ENCODE measurements at regions not wholly inside any gene's neighbourhood (a gene's known extent, or its start where the extent isn't known, plus 50 kb on each side); places are given as distances from the start of the nearest gene placed in this dataset.
"Not testable (repeated sequence)": the region's sequence is repeated elsewhere in the genome, so short reads cannot be mapped to it uniquely, and the experiment has no call there.

DNA sequence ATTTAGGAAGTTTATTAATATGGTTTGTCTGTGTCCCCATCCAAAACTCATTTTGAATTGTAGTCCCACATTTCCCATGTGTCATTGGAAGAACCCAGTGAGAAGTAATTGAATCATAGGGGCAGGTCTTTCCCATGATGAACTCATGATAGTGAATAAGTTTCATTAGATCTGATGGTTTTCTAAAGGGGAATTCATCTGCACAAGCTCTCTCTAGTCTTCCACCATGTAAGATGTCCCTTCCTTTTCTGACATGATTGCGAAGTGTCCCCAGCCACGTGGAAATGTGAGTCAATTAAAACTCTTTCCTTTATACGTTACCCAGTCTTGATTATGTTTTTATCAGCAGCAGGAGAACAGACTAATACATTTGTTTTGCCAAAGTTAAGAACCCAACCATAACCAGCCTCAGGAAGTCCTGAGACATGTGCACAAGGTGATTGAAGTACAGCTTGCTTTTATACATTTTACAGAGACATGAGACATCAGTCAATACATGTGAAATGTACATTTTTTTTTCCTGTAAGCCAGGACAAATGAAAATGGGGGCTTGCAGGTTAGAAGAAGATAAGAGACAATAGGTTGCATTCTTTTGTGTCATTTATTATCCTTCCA is 1136.7 kb downstream of the TMEM121 start:
- intact Hi-C loops (cut with DNase I): no loop called here
- TF ChIP-seq, protein P1, sequence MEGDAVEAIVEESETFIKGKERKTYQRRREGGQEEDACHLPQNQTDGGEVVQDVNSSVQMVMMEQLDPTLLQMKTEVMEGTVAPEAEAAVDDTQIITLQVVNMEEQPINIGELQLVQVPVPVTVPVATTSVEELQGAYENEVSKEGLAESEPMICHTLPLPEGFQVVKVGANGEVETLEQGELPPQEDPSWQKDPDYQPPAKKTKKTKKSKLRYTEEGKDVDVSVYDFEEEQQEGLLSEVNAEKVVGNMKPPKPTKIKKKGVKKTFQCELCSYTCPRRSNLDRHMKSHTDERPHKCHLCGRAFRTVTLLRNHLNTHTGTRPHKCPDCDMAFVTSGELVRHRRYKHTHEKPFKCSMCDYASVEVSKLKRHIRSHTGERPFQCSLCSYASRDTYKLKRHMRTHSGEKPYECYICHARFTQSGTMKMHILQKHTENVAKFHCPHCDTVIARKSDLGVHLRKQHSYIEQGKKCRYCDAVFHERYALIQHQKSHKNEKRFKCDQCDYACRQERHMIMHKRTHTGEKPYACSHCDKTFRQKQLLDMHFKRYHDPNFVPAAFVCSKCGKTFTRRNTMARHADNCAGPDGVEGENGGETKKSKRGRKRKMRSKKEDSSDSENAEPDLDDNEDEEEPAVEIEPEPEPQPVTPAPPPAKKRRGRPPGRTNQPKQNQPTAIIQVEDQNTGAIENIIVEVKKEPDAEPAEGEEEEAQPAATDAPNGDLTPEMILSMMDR (IDR thresholded peaks at IDR 0.05): no peak
- no peak for TF ChIP-seq POLR2A (IDR thresholded peaks at IDR 0.05)
- WGBS, 2 donors: 42 to 56% methylated on average over 3 of the region's 3 CpGs
- H3K9me3 ChIP-seq: no peaks in the 10 kb centered on the region
- no peaks in the 10 kb centered on the region for H3K36me3 ChIP-seq (replicated peaks in 1 of 2; ENCODE audit: insufficient read depth in 1 of 2, low read depth in 2 of 2)
- H3K27me3 ChIP-seq: no peaks in the 10 kb centered on the region
- no peaks in the 10 kb centered on the region for H3K4me1 ChIP-seq
- ATAC-seq: no peak
- DNase-seq: no peak
- no peak overlapping the region for H3K4me3 ChIP-seq
- no peak overlapping the region for H3K27ac ChIP-seq

DNA sequence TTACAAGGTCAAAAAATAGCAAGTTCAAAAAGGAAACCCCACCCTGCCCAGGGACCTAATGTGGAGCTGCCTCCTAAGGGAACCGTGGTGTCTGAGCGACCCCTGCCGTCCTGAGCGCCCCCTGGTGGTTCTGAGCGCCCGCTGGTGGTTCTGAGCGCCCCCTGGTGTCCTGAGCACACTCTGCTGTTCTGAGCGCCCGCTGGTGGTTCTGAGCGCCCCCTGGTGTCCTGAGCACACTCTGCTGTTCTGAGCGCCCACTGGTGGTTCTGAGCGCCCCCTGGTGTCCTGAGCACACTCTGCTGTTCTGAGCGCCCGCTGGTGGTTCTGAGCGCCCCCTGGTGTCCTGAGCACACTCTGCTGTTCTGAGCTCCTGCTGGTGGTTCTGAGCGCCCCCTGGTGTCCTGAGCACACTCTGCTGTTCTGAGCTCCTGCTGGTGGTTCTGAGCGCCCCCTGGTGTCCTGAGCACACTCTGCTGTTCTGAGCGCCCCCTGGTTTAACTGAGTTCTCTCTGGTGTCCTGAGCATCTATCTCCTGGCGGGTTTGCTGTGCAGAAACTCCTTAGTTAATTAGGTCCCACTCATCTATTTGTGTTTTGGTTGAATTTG is 1137.5 kb downstream of the TMEM121 start:
- H3K9me3 ChIP-seq; intact Hi-C loops (cut with DNase I); H3K27me3 ChIP-seq; H3K27ac ChIP-seq; H3K4me1 ChIP-seq; H3K4me3 ChIP-seq; H3K36me3 ChIP-seq (replicated peaks in 1 of 2; ENCODE audit: insufficient read depth in 1 of 2, low read depth in 2 of 2); ATAC-seq: not testable (repeated sequence)
- DNase-seq: peak in 3 of 4 donors; percentile 9 to 31 (median 23)
- 42 to 47% methylated on average over 13 to 19 of the region's 19 CpGs for WGBS, 2 donors
- TF ChIP-seq, protein P1 (IDR thresholded peaks at IDR 0.05): peak in 4 of 7 experiments; percentile 5 to 24 (median 22)

DNA sequence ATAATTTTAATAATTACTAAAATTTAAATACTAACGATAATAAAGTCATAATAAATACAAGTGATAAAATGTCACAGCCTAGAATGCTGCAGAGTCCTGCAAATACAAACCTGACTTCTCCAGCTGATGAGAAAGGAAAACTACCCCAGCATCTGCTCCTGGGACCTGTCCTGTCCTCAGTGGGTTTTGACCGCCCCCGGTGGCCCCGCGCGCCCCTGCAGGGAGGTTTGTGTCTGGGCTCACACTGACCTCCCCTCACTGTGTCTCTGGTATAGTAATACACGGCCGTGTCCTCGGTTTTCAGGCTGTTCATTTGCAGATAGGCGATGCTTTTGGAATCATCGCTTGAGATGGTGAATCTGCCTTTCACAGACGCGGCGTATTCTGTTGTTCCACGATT is 1139.4 kb downstream of the TMEM121 start:
- Histone ChIP-seq H3K36me3 (replicated peaks in 1 of 2; ENCODE audit: insufficient read depth in 1 of 2, low read depth in 2 of 2) (no peaks in the 10 kb centered on the region), H3K27me3 (no peaks in the 10 kb centered on the region), H3K4me1 (no peaks in the 10 kb centered on the region), H3K4me3 (no peak overlapping the region), H3K9me3 (no peaks in the 10 kb centered on the region), H3K27ac (no peak overlapping the region)
- intact Hi-C loops (cut with DNase I): no loop called here
- 72 to 77% methylated on average over 14 to 15 of the region's 15 CpGs for WGBS, 2 donors
- DNase-seq (no peak), ATAC-seq (no peak)
- TF ChIP-seq, protein P1 (IDR thresholded peaks at IDR 0.05): no peak
- TF ChIP-seq POLR2A (IDR thresholded peaks at IDR 0.05): no peak

DNA sequence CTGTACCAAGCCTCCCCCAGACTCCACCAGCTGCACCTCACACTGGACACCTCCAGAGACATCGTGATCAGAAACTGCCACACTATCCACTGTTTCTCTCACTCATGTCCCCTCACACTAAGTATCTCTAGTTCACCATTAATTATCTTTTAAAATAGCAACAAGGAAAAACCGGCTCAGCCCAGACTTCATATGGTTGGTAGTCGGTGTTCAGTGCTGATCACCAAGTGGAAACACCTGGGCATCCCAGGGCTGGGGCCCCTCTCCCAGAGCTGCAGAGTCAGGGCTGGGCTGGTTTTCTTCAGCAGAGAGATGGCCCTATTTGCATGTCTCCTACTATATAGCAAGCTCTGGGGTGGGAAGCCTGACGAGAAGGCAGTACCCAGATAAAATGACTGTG is 1140.0 kb downstream of the TMEM121 start:
- 56 to 74% methylated on average over 4 of the region's 4 CpGs for WGBS, 2 donors
- ATAC-seq: no peak
- Histone ChIP-seq H3K27ac (no peak overlapping the region), H3K4me1 (no peaks in the 10 kb centered on the region), H3K27me3 (no peaks in the 10 kb centered on the region), H3K4me3 (no peak overlapping the region), H3K9me3 (no peaks in the 10 kb centered on the region), H3K36me3 (replicated peaks in 1 of 2; ENCODE audit: insufficient read depth in 1 of 2, low read depth in 2 of 2) (no peaks in the 10 kb centered on the region)
- TF ChIP-seq POLR2A (IDR thresholded peaks at IDR 0.05): no peak
- TF ChIP-seq, protein P1 (IDR thresholded peaks at IDR 0.05): no peak
- no peak for DNase-seq
- intact Hi-C loops (cut with DNase I): no loop called here

DNA sequence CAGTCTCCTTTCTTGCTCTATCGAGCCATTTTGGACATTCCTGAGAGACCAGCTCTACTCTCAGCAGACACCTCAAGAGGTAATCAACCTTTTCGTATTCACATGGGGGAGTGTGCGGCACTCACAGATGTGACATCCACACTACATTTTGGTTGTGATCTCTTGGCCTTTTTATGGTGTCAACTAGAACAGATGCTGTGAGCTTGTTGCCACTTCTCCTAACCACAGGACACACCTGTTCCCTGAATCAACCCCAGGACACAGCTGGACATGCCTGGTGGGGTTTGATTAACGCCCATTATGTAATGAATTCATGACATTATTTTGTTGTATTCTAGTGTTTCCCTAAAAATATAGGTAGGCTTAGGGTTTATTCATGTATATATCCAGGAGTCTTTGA is 1143.6 kb downstream of the TMEM121 start:
- DNase-seq: no peak
- Histone ChIP-seq H3K36me3 (replicated peaks in 1 of 2; ENCODE audit: insufficient read depth in 1 of 2, low read depth in 2 of 2) (no peaks in the 10 kb centered on the region), H3K9me3 (no peaks in the 10 kb centered on the region), H3K4me3 (no peak overlapping the region), H3K27me3 (no peaks in the 10 kb centered on the region), H3K4me1 (no peaks in the 10 kb centered on the region), H3K27ac (no peak overlapping the region)
- TF ChIP-seq, protein P1 (IDR thresholded peaks at IDR 0.05): no peak
- no peak for TF ChIP-seq POLR2A (IDR thresholded peaks at IDR 0.05)
- no peak for ATAC-seq
- intact Hi-C loops (cut with DNase I): no loop called here
- WGBS, 2 donors: 47 to 59% methylated on average over 4 of the region's 4 CpGs

DNA sequence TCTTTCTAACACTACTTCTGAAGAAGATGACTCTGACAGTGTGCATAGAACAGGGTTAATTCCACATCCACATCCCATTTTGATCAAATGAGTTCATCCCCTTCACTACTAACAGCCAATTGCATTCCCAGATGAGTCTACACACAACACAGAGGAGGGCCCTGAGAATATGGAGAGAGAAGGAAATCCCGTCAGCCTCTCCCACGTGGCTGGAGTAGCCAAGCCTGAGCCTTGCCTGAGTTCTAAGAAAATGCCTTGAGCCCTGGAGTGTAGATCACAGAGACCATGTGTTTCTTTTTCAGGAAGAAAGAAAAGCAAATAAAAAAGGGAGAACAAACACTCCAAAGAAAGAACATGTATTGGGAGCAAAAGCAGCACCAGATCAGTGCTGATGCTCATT is 1147.7 kb downstream of the TMEM121 start:
- H3K4me3 ChIP-seq; H3K27ac ChIP-seq; H3K36me3 ChIP-seq (replicated peaks in 1 of 2; ENCODE audit: insufficient read depth in 1 of 2, low read depth in 2 of 2); H3K27me3 ChIP-seq; intact Hi-C loops (cut with DNase I); H3K4me1 ChIP-seq; DNase-seq; ATAC-seq; H3K9me3 ChIP-seq: not testable (repeated sequence)
- 26 to 44% methylated on average over 2 of the region's 2 CpGs for WGBS, 2 donors

DNA sequence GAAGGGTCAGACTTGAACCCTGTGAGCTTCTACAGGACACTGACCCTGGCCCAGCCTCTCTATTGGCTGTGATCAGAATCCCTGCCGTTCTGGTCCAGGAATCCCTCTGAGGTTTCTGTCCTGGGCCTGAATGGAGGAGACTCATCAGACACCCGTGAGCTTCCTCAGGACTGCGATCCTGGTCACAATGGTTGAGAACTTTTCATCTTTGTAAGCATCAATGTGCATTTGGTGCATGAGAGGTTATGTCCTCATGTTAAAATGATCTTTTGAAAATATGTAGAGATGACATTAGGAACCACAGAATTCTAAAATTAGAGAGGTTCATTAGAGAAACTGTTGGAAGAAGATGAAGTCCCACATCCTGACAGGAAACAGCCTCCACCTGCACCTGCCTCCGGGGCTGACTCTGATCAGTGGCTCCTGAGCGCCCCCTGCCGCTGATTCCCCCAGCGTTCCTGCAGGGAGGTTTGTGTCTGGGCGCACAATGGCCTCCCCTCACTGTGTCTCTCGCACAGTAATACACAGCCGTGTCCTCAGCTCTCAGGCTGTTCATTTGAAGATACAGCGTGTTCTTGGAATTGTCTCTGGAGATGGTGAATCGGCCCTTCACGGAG is 1148.2 kb downstream of the TMEM121 start:
- intact Hi-C loops (cut with DNase I); H3K4me3 ChIP-seq; H3K27me3 ChIP-seq; DNase-seq; H3K9me3 ChIP-seq; H3K36me3 ChIP-seq (replicated peaks in 1 of 2; ENCODE audit: insufficient read depth in 1 of 2, low read depth in 2 of 2); H3K4me1 ChIP-seq; H3K27ac ChIP-seq; ATAC-seq: not testable (repeated sequence)
- WGBS, 2 donors: 46 to 59% methylated on average over 5 to 13 of the region's 13 CpGs

Data from body of pancreas (tissue), 4 donors.